ENCODE measurements at regions not wholly inside any gene's neighbourhood (a gene's known extent, or its start where the extent isn't known, plus 50 kb on each side); places are given as distances from the start of the nearest gene placed in this dataset.

DNA sequence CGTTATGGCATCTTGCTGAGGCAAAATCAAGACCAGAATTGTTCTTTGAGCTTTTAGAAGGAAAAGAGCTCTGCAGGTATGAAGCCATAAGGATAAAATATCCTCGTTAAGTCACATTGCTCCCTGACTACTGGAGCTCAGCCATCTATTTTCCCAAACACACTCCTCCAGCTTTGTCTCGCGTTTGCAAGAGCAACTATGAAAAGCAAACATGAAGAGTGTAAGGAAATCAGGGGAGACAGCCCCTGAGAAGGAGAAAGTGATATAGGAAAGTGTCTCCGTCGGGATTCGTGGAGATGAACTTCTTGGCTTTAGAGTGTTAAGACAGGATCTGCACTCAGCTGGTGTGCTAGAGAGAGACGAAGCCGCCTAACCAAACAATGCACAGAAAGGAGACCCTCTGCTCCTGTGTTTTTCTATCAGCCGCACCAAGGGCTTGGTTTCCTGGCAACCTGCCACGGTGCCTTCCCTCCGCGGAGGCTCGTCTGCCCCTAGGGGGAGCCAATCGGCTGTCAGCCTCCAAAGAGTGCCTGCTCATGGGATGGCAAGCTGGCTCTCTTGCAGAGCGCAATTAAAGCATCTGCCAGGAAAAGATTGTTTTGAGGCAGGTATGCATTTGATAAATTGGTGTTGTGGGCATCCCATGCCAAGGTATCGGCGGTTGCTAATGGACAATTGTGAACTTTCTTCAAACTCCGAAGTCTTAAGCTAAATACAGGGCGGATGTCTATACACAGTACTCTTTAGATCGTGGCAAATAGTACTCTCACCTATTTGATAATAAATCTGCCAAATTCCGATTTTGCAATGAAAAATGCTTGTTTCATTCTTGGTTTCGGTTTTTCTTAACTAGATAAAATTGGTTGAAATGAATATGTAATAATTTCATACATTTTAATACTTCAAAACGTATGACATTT lies 603.2 kb downstream of the RNF144B start:
- Mint-ChIP-seq H3K4me1 (ENCODE audit: low read depth in 2 of 2) (no peaks in the 10 kb centered on the region), H3K27me3 (peaks cover 3 to 7% of the 10 kb centered on the region in 2 donors), H3K27ac (no peak overlapping the region), H3K9me3 (no peaks in the 10 kb centered on the region), H3K36me3 (peaks cover 4% of the 10 kb centered on the region), H3K4me3 (no peak overlapping the region)
- DNase-seq (ENCODE audit: low spot score) (no peak), ATAC-seq (no peak)

DNA sequence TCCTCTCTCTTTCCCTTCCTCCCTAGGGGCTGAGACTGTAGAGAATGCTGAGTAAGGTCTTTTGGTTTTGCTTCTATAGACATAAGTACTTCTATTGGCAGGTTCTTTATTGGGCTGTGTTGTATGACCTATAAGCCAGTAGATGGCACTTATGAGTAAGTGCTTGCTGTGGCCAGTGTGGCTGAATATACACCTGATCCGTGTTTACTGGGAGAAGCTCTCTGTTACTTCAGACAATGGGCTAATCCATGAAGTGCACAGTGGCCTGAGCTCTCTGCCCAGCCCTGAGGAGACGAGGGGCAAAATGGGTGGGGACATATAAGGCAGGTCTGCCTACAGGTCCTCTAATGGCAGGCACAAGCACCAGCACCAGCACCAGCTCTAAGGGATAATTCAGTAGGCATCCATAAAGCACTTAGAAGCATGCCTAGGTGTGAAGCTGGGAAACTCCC lies 610.3 kb downstream of the RNF144B start:
- Mint-ChIP-seq H3K36me3 (no peaks in the 10 kb centered on the region), H3K27ac (no peak overlapping the region), H3K9me3 (peaks cover 3% of the 10 kb centered on the region), H3K4me3 (no peak overlapping the region), H3K27me3 (no peaks in the 10 kb centered on the region), H3K4me1 (ENCODE audit: low read depth in 2 of 2) (no peaks in the 10 kb centered on the region)
- no peak for ATAC-seq
- no peak for DNase-seq (ENCODE audit: low spot score)

DNA sequence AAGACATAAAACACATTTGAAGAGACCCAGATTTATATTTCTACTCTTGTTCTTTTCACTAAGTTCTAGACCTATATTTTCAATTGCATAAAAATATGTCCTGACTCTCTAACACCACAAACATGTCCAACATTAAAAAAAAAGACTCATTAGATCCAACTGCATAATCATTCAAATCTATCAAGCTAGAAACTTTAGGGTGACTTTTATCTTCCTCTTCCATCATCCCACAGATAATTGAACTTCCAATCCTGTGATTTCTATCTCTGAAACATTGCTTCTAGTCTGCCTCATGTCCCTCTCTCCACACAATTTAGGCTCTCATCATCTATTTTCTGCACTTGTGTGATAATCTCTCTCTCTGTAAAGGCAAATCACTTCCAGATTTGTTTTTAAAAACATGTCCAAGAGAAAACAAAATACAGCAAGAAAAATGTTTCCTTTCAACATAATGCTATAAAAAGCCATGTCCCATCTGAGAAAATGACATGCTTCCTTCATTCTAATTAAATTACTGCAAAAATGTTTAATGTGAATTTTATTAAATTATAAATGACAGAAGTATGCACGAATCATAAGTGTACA lies 615.9 kb downstream of the RNF144B start:
- peaks cover 3% of the 10 kb centered on the region for H3K9me3 Mint-ChIP-seq
- no peak for DNase-seq (ENCODE audit: low spot score)
- ATAC-seq = no peak
- no peak overlapping the region for H3K27ac Mint-ChIP-seq
- no peak overlapping the region for H3K4me3 Mint-ChIP-seq
- no peaks in the 10 kb centered on the region for H3K27me3 Mint-ChIP-seq
- H3K36me3 Mint-ChIP-seq = no peaks in the 10 kb centered on the region
- H3K4me1 Mint-ChIP-seq (ENCODE audit: low read depth in 2 of 2) = no peaks in the 10 kb centered on the region

DNA sequence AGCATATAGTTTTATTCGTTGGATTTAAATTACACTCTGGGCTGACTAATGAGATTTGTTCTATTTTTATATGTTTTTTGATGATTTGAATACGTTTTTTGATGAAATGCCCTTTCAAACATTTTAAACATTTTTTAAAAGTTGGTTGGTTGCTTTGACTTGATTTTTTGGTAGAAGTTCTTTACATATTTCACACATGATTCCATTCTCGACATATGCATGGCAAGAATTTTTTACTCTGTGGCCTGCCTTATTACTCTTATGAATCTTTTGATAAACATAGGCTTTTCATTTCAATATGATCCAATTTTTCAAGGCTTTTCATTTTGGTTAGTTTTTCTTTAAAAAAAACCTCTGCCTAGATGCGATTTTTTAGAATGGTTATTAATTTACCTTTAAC lies 617.0 kb downstream of the RNF144B start:
- Mint-ChIP-seq H3K27ac (no peak overlapping the region), H3K27me3 (no peaks in the 10 kb centered on the region), H3K4me3 (no peak overlapping the region), H3K36me3 (no peaks in the 10 kb centered on the region), H3K9me3 (peaks cover 3% of the 10 kb centered on the region), H3K4me1 (ENCODE audit: low read depth in 2 of 2) (no peaks in the 10 kb centered on the region)
- ATAC-seq = no peak
- no peak for DNase-seq (ENCODE audit: low spot score)

DNA sequence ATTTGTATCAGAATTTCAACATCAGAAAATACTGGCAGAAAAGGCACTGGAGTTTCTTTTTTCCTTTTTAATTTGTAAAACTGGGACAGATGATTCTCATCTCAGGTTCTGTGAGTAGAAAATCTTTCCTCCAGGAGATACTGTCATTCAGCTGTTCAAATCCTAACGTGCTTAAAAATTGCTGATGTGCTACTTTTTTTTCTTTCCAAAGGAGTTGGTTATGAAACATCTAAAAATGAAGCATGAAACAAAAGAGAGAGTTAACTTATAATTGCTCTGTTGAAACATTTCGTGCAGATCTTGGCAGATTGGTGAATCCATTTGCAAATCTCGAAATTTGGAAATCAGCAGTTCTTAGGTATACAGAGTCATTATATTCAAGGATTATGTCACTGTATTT lies 622.6 kb downstream of the RNF144B start:
- H3K27me3 Mint-ChIP-seq = no peaks in the 10 kb centered on the region
- ATAC-seq (no peak), DNase-seq (ENCODE audit: low spot score) (no peak)
- H3K27ac Mint-ChIP-seq = no peak overlapping the region
- no peak overlapping the region for H3K4me3 Mint-ChIP-seq
- H3K9me3 Mint-ChIP-seq = peaks cover 6% of the 10 kb centered on the region
- no peaks in the 10 kb centered on the region for H3K4me1 Mint-ChIP-seq (ENCODE audit: low read depth in 2 of 2)
- no peaks in the 10 kb centered on the region for H3K36me3 Mint-ChIP-seq

DNA sequence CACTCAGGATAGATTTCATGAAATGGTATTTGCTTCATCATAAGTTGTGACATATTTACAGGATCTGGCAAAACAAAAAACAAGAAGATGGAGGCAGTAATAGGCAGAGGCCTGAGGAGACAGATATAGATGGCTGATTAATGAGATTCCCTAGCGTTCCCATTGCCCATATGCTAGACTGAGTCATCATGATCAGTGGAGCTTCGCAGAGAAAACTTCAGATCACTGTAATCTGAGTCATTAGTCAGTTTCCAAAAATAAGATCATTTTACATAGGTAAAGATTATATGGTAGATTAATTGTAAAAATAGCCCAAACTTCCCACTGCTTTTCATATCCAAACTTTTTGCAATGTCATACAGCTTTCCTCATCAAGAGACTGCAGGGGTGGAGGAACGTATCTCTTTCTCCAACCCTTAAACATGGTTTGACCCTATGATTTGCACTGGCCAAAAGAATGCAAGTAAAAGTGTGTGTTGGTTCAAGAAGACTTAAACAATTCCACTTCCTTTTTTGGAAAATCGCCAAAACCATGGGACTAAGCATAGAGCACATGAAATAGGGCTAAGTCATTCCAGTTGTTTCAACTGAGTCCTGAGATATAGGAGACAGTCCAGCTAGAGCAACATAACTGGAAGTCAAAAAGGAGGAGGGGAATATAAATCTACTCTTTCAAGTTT lies 626.0 kb downstream of the RNF144B start:
- no peak overlapping the region for H3K4me3 Mint-ChIP-seq
- DNase-seq (ENCODE audit: low spot score) = no peak

DNA sequence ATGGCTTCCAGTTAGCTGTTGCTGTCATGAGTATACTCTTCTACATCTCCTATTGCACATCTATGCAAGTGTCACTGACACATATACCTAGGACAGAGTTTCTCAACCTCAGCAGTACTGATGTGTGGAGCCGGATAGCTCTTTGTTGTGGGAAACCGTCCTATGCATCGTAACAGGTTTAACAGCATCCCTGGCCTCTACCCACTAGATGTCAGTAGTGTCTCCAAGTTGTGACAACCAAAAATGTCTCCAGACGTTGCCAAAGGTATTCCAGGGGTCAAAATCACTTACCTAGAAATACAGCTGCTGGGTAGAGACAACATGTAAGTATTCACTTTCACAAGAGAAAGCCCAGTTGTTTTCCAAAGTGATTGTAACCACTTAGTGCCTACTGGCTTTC lies 637.6 kb downstream of the RNF144B start:
- DNase-seq (ENCODE audit: low spot score) (no peak), ATAC-seq (no peak)
- H3K27me3 Mint-ChIP-seq = no peaks in the 10 kb centered on the region
- peaks cover 5% of the 10 kb centered on the region for H3K36me3 Mint-ChIP-seq
- H3K4me3 Mint-ChIP-seq = no peak overlapping the region
- no peaks in the 10 kb centered on the region for H3K4me1 Mint-ChIP-seq (ENCODE audit: low read depth in 2 of 2)
- H3K9me3 Mint-ChIP-seq = peaks cover 7% of the 10 kb centered on the region
- H3K27ac Mint-ChIP-seq = no peak overlapping the region

More for the DNA sequence above, 626.0 kb downstream of the RNF144B start:
- peaks cover 3% of the 10 kb centered on the region for H3K9me3 Mint-ChIP-seq
- no peaks in the 10 kb centered on the region for H3K4me1 Mint-ChIP-seq (ENCODE audit: low read depth in 2 of 2)
- H3K27ac Mint-ChIP-seq = no peak overlapping the region
- no peaks in the 10 kb centered on the region for H3K27me3 Mint-ChIP-seq
- H3K36me3 Mint-ChIP-seq = no peaks in the 10 kb centered on the region
- no peak for ATAC-seq

DNA sequence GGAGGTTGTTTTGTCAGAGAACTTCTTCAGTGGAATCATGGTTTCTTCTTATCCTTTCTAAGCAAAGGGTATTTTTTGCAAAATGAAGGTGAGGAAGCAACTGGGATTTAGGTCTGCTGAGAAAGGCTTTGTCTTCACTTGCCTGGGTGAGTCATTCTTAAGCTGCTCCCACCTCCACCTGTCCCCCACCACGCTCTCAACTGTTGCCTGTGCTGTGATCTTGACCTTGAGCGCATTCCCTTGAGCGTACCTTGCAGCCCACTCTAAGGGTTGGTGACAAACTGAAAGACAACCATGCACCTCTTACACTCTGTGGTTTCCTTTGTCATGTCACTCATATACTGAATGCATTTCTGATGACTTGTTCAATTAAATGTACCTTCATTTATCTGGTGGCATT lies 641.1 kb downstream of the RNF144B start:
- Mint-ChIP-seq H3K9me3 (peaks cover 10% of the 10 kb centered on the region), H3K36me3 (peaks cover 5% of the 10 kb centered on the region), H3K4me1 (ENCODE audit: low read depth in 2 of 2) (no peaks in the 10 kb centered on the region), H3K27me3 (no peaks in the 10 kb centered on the region), H3K4me3 (no peak overlapping the region), H3K27ac (no peak overlapping the region)
- DNase-seq (ENCODE audit: low spot score) (no peak), ATAC-seq (no peak)

DNA sequence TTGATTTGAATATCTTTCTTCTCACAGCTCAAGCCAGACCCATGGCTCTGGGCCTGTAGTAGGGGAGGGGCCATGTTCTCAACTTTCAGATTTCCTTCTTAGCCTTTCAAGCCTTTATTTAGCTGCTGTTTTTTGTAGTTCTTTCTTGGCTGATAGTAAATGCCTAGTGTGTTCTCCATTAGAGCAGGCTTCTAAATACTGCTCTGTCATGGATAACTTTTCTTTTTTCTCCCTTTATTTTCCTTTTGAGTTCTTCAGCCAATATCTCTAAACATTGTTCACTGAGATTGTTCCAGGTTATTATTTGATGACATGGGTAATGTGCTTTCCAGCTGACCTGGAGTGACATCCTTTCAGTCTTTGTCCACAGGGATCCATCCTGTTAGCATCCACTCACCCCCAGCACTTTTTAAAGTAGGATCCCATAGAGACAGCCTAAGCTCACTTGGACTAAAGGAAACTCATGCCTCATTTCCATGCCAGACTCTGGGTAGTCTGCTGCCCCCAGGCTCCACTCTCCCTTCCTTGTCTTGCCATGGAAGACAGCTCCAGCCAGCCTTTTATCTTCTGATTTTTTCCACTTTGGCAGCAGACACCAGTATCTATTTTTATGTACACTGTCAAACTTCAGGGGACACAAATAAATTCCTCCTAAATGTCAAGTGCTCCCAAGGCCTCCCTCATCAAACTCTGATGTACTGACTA lies 645.6 kb downstream of the RNF144B start:
- no peak for DNase-seq (ENCODE audit: low spot score)
- Mint-ChIP-seq H3K27me3 (no peaks in the 10 kb centered on the region), H3K4me3 (no peak overlapping the region), H3K9me3 (peaks cover 10% of the 10 kb centered on the region), H3K4me1 (ENCODE audit: low read depth in 2 of 2) (no peaks in the 10 kb centered on the region), H3K36me3 (peaks cover 5% of the 10 kb centered on the region), H3K27ac (no peak overlapping the region)
- no peak for ATAC-seq

DNA sequence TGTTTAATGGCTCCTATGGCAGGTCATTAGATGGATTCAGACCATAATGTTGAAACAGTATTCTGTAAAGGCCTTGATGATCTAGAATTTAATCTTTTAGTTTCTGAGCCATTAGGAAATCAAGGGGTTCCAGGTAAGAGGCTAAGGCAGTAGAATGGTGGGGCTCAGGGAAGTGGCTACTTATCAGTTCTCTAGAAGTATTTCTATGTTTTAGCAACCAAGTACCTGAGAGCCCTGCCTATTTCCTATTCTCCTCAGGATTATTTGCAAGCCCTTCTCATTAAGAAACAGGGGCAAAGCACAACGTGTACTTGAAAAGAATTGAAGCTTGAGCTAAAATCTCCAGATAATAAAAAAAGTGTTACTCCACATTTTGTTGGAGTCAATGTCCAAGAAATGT lies 646.5 kb downstream of the RNF144B start:
- DNase-seq (ENCODE audit: low spot score) (no peak), ATAC-seq (no peak)
- peaks cover 5% of the 10 kb centered on the region for H3K9me3 Mint-ChIP-seq
- no peak overlapping the region for H3K4me3 Mint-ChIP-seq
- no peak overlapping the region for H3K27ac Mint-ChIP-seq
- H3K27me3 Mint-ChIP-seq = no peaks in the 10 kb centered on the region
- no peaks in the 10 kb centered on the region for H3K4me1 Mint-ChIP-seq (ENCODE audit: low read depth in 2 of 2)
- H3K36me3 Mint-ChIP-seq = peaks cover 2% of the 10 kb centered on the region

DNA sequence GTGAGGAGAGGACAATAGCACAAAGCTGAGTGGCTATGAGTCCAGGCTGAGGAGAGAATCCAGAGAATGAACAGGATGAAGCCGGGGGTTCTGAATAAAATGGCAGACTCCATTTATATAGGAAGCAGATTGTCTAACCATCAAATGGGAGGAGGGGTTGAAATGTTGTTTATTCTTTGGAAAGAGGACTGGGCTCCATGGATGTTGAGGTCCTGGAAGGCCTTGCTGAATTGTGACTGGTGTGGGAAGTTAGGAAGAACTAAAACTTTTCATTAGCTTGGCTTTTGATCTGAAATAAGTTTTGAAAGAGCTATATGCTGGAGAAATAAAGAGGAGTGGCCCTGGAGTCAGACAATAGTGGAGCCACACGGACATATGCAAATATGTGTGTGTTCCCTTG lies 647.8 kb downstream of the RNF144B start:
- no peak overlapping the region for H3K27ac Mint-ChIP-seq
- no peaks in the 10 kb centered on the region for H3K36me3 Mint-ChIP-seq
- ATAC-seq (no peak), DNase-seq (ENCODE audit: low spot score) (no peak)
- H3K4me1 Mint-ChIP-seq (ENCODE audit: low read depth in 2 of 2) = no peaks in the 10 kb centered on the region
- H3K4me3 Mint-ChIP-seq = no peak overlapping the region
- H3K9me3 Mint-ChIP-seq = peaks cover 3% of the 10 kb centered on the region
- H3K27me3 Mint-ChIP-seq = no peaks in the 10 kb centered on the region

DNA sequence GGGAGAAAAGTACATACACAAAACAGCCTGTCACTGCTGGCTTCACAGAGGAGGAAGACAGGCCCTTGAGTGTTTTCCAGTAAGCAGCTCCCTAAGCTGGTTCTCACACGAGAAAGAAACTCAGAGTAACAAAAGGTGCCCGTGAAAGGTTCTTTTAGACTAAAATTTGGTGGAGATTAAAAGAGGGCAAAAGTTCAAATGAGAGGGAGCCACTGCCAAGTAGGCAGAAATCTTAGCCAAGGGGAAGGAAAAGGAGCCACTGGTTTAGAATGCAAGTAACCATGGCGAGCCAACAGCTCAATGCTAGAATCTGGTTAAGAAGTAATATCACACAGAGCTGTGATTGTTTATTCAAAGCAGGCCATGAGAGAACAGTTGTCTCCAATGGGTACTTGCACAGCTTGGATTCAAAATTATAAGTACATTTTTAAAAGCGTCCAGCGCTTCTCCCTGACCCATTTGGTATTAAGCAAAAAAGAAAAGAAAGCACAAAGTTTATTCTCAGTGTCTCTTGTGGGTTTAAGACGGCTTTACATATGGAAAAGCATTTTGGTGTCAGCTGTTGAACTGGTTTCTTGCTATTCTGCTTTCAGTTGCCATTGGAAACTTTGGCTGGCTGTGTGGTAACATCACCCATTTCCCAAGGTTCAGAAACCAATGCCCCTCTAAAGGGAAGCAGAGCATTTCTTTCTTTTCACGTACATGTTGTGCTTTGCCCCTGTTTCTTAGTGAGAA lies 648.5 kb downstream of the RNF144B start:
- Mint-ChIP-seq H3K36me3 (no peaks in the 10 kb centered on the region), H3K27ac (no peak overlapping the region), H3K4me3 (no peak overlapping the region), H3K27me3 (no peaks in the 10 kb centered on the region), H3K4me1 (ENCODE audit: low read depth in 2 of 2) (no peaks in the 10 kb centered on the region), H3K9me3 (peaks cover 3% of the 10 kb centered on the region)
- ATAC-seq (no peak), DNase-seq (ENCODE audit: low spot score) (no peak)

DNA sequence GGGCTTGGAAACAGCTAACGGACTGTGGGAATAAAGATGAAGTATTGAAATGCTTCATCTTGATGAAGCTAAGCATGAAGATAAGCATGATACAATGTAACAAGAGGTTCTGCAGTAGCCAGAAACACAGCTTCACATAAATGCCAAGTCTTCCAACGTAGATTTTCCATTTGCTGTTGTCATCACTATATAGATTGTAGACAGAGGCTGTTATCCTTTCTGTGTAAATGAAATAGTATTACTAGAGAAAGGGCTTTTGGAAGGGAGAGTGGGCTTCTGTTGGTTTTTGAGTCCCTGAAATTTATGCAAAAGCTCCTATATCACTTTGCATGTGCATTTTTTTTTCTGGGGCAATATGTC lies 649.0 kb downstream of the RNF144B start:
- no peaks in the 10 kb centered on the region for H3K4me1 Mint-ChIP-seq (ENCODE audit: low read depth in 2 of 2)
- ATAC-seq (no peak), DNase-seq (ENCODE audit: low spot score) (no peak)
- H3K27ac Mint-ChIP-seq = no peak overlapping the region
- H3K36me3 Mint-ChIP-seq = no peaks in the 10 kb centered on the region
- no peaks in the 10 kb centered on the region for H3K27me3 Mint-ChIP-seq
- H3K9me3 Mint-ChIP-seq = peaks cover 3% of the 10 kb centered on the region
- no peak overlapping the region for H3K4me3 Mint-ChIP-seq
